Heart left ventricle (tissue), 13 donors: ENCODE measurements at regions not wholly inside any gene's neighbourhood (a gene's known extent, or its start where the extent isn't known, plus 50 kb on each side); places are given as distances from the start of the nearest gene placed in this dataset.

Source experiments
- POLR2A ChIP-seq, 2 donors: fragments of 450-650 bp; IDR thresholded peaks; one replicate each; pipeline ENCODE4 v1.6.1; 2017; ENCODE audit warnings: antibody characterized with exemption in 2 of 2, mild to moderate bottlenecking in 2 of 2, moderate library complexity in 2 of 2
- TF ChIP-seq, protein P1 (sequence below), 12 donors: fragments of 200-600 bp; sonication (generic) in 4 of 12; IDR thresholded peaks; one replicate each; pipeline versions ENCODE4 v1.5.0 to v1.8.0; 2018 to 2022; ENCODE audit warnings: antibody characterized with exemption in 12 of 12, mild to moderate bottlenecking in 5 of 12
- donor health status: ischemic (EF 13 %, LVEDD 7.1; RV severe dilation, severe dysfunction).
- donor health status: DM: no; HTN: yes; CAD: no.
- donor health status: DM: no; HTN: no; CAD: no.
- donor health status: ischemic (EF 25% LVEDD 6.9; RV normal size, moderate dysfunction).
- donor health status: ischemic (EF 25% LVEDD 5.7; RV mildly dilated, moderate dysfunction).
- donor health status: ischemic (EF 35%, LVEDD 5.7; RV mildly dilated, moderate dysfunction).
- donor health status: nonischemic (EF 11% LVEDD 7.7; RV severe dilation, severe dysfunction).
- donor health status: DM: yes; HTN: yes; CAD: no.
- donor health status: PGD.
- donor health status: ischemic (EF 29% LVEDD 5.4; RV normal size, mild dysfunction).
- donor health status: nonischemic (EF 23%, LVEDD 6.1; RV moderate dilation, normal function).

GRCh38 chr9:82234160-82234943 is 245.8 kb downstream of the SPATA31D1 start:
- TF ChIP-seq, protein P1, sequence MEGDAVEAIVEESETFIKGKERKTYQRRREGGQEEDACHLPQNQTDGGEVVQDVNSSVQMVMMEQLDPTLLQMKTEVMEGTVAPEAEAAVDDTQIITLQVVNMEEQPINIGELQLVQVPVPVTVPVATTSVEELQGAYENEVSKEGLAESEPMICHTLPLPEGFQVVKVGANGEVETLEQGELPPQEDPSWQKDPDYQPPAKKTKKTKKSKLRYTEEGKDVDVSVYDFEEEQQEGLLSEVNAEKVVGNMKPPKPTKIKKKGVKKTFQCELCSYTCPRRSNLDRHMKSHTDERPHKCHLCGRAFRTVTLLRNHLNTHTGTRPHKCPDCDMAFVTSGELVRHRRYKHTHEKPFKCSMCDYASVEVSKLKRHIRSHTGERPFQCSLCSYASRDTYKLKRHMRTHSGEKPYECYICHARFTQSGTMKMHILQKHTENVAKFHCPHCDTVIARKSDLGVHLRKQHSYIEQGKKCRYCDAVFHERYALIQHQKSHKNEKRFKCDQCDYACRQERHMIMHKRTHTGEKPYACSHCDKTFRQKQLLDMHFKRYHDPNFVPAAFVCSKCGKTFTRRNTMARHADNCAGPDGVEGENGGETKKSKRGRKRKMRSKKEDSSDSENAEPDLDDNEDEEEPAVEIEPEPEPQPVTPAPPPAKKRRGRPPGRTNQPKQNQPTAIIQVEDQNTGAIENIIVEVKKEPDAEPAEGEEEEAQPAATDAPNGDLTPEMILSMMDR (IDR thresholded peaks at IDR 0.05), result no peak
- no peak for TF ChIP-seq POLR2A (IDR thresholded peaks at IDR 0.05)
